H1 (cell line): ENCODE measurements at regions not wholly inside any gene's neighbourhood (a gene's known extent, or its start where the extent isn't known, plus 50 kb on each side); places are given as distances from the start of the nearest gene placed in this dataset.
A peak's percentile ranks its signal among the peaks of the same experiment; 100 is the strongest.

ENCODE experiments used
- ATF2 ChIP-seq: IDR thresholded peaks from 2 replicates; pipeline ENCODE4 v1.6.1; 2012; ENCODE audit warnings: low read length, inconsistent platforms
- EGR1 ChIP-seq: IDR thresholded peaks from 2 replicates; pipeline ENCODE4 v1.6.1; 2011; ENCODE audit warnings: low read depth, low read length, borderline replicate concordance
- EP300 ChIP-seq, 2 experiments: IDR thresholded peaks; 1 replicate in 1 of 2; 2 replicates in 1 of 2; pipeline ENCODE4 v1.6.1; 2011 to 2012; ENCODE audit warnings: low read depth in 2 of 2, low read length in 2 of 2, mild to moderate bottlenecking in 2 of 2, borderline replicate concordance in 1 of 2, inconsistent platforms in 1 of 2, moderate library complexity in 1 of 2
- EZH2 ChIP-seq: fragments of 200-600 bp; sonication (generic); IDR thresholded peaks from 2 replicates; pipeline ENCODE4 v1.7.1; 2012; ENCODE audit warnings: low read depth, mild to moderate bottlenecking, moderate library complexity, low read length, inconsistent platforms; ENCODE audit not compliant: severe bottlenecking
- HDAC6 ChIP-seq: IDR thresholded peaks from one replicate; pipeline ENCODE4 v1.7.1; 2012; ENCODE audit warnings: low read depth, mild to moderate bottlenecking, inconsistent platforms, low read length, moderate library complexity
- KDM1A ChIP-seq: fragments of 200-600, 300-600 bp; sonication (generic); IDR thresholded peaks from 2 replicates; pipeline ENCODE4 v1.7.1; 2016; ENCODE audit warnings: mild to moderate bottlenecking, low read length, borderline replicate concordance
- MAFK ChIP-seq: IDR thresholded peaks from 2 replicates; pipeline ENCODE4 v1.6.1; 2012; ENCODE audit warnings: low read depth, mild to moderate bottlenecking, improper control_type of control experiment, low read length
- MAX ChIP-seq: IDR thresholded peaks from 2 replicates; pipeline ENCODE4 v1.6.1; 2012; ENCODE audit warnings: inconsistent platforms
- POLR2AphosphoS5 ChIP-seq: IDR thresholded peaks from 2 replicates; pipeline ENCODE4 v1.6.1; 2011; ENCODE audit warnings: low read depth, low read length
- RAD21 ChIP-seq, 2 experiments: IDR thresholded peaks in 1 of 2; conservative IDR thresholded peaks in 1 of 2; 2 replicates each; pipeline ENCODE4 v1.6.1; 2011; ENCODE audit warnings: low read depth in 2 of 2, low read length in 2 of 2, improper control_type of control experiment in 1 of 2, inconsistent platforms in 1 of 2, mild to moderate bottlenecking in 1 of 2, moderate library complexity in 1 of 2
- RFX5 ChIP-seq: IDR thresholded peaks from 2 replicates; pipeline ENCODE4 v1.6.1; 2011; ENCODE audit warnings: low read depth, low read length, improper control_type of control experiment, borderline replicate concordance
- SIN3A ChIP-seq, 2 experiments: IDR thresholded peaks in 1 of 2; conservative IDR thresholded peaks in 1 of 2; 2 replicates each; pipeline ENCODE4 v1.6.1; 2011 to 2012; ENCODE audit warnings: low read length in 2 of 2, improper control_type of control experiment in 1 of 2, low read depth in 1 of 2, mild to moderate bottlenecking in 1 of 2
- TCF12 ChIP-seq: IDR thresholded peaks from 2 replicates; pipeline ENCODE4 v1.6.1; 2011; ENCODE audit warnings: low read depth, mild to moderate bottlenecking, low read length
- TF ChIP-seq, protein P1 (sequence below), 3 experiments: IDR thresholded peaks; 1 replicate in 2 of 3; 2 replicates in 1 of 3; pipeline versions ENCODE4 v1.5.1 to v1.6.1; 2011; ENCODE audit warnings: low read length in 3 of 3, mild to moderate bottlenecking in 3 of 3, inconsistent platforms in 2 of 3, low read depth in 1 of 3, moderate library complexity in 1 of 3; ENCODE audit not compliant: insufficient read depth in 1 of 3; ENCODE audit errors: control extremely low read depth in 1 of 3

DNA sequence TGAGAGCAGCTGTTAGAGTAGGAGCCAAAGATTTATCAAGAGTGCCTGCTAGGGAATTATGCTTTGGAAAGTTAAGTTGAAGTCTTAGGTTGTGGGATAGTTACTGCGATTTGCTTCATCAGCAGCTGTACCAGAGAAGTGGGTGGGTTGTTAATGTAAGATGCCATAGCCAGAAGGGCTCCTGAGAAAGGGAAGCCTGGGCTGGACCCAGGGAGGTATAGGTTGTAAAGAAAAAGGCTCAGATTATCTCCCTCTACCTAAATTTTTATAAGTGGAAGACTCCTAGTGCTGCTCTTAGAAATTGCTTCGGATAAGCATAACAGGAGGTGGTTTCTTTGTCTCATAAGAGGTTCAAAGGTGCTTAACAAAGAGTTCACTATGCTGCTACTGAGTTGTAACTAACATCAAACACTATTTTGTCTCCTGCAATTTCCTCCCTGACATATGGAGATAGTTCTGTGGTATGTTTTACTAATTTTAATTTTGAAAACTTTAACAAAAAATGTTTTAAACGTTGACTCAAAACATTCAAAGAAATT is 356.9 kb downstream of the DTHD1 start:
- TF ChIP-seq TCF12, result no peak
- TF ChIP-seq RFX5, result no peak
- TF ChIP-seq ATF2, result no peak
- TF ChIP-seq, protein P1, sequence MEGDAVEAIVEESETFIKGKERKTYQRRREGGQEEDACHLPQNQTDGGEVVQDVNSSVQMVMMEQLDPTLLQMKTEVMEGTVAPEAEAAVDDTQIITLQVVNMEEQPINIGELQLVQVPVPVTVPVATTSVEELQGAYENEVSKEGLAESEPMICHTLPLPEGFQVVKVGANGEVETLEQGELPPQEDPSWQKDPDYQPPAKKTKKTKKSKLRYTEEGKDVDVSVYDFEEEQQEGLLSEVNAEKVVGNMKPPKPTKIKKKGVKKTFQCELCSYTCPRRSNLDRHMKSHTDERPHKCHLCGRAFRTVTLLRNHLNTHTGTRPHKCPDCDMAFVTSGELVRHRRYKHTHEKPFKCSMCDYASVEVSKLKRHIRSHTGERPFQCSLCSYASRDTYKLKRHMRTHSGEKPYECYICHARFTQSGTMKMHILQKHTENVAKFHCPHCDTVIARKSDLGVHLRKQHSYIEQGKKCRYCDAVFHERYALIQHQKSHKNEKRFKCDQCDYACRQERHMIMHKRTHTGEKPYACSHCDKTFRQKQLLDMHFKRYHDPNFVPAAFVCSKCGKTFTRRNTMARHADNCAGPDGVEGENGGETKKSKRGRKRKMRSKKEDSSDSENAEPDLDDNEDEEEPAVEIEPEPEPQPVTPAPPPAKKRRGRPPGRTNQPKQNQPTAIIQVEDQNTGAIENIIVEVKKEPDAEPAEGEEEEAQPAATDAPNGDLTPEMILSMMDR (IDR thresholded peaks at IDR 0.05; ENCODE audit: control extremely low read depth in 1 of 3, insufficient read depth in 1 of 3, low read depth in 1 of 3, low read length in 3 of 3), result no peak
- TF ChIP-seq EGR1, result no peak
- TF ChIP-seq EP300 (IDR thresholded peaks at IDR 0.05; ENCODE audit: borderline replicate concordance in 1 of 2, low read depth in 2 of 2, low read length in 2 of 2), result no peak
- TF ChIP-seq RAD21 (IDR thresholded peaks at IDR 0.05 in 1 of 2, conservative IDR thresholded peaks at IDR 0.05 in 1 of 2; ENCODE audit: low read depth in 2 of 2, low read length in 2 of 2), result no peak
- TF ChIP-seq MAX, result no peak
- no peak for TF ChIP-seq HDAC6
- no peak for TF ChIP-seq SIN3A (conservative IDR thresholded peaks at IDR 0.05 in 1 of 2, IDR thresholded peaks at IDR 0.05 in 1 of 2; ENCODE audit: low read depth in 1 of 2, low read length in 2 of 2)
- TF ChIP-seq POLR2AphosphoS5, result no peak
- peak; percentile 27; the same call in 1 of the 2 replicates for TF ChIP-seq MAFK
- TF ChIP-seq EZH2, result no peak
- TF ChIP-seq KDM1A, result no peak
